ENCODE measurements at regions not wholly inside any gene's neighbourhood (a gene's known extent, or its start where the extent isn't known, plus 50 kb on each side); places are given as distances from the start of the nearest gene placed in this dataset.

DNA sequence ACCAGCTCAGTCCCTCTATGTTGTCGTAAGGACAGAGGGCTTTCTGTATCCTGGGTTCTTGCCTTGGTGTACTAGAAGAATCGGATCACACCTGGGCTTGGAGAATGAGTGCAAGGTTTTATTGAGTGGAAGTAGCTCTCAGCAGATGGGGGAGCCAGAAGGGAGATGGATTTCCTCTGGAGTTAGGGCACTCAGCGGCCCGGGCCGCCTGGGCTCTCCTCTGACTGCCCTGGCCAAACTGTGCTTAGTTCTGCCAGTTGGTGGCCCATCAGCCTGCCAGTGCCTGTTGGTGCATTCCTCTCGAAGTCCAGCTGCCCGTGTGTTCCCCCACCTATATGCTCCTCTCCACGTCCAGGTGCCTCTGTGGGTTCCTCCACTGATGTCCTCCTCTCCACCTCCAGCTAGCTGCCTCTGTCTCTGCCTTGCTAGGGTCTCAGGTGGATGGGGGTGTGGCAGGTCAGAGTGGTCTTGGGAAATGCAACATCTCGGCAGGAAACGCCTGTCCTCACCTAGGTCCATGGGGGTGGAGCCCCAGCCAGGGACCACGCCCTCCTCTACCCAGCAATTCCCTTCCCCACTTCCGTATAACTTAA is 148.6 kb downstream of the PPP1R3A start:
- Histone ChIP-seq H3K4me1 (peaks cover 0 to 6% (median 0%) of the 10 kb centered on the region in 4 donors), H3K27me3 (no peaks in the 10 kb centered on the region), H3K36me3 (no peaks in the 10 kb centered on the region), H3K4me3 (no peak overlapping the region), H3K27ac (no peak overlapping the region), H3K9me3 (no peaks in the 10 kb centered on the region)
- intact Hi-C loops (cut with DNase I; ENCODE audit: low total_unique reads), result no loop called here
- TF ChIP-seq EP300 (IDR thresholded peaks at IDR 0.05) (no peak), POLR2AphosphoS5 (IDR thresholded peaks at IDR 0.05) (no peak)
- TF ChIP-seq, protein P1, sequence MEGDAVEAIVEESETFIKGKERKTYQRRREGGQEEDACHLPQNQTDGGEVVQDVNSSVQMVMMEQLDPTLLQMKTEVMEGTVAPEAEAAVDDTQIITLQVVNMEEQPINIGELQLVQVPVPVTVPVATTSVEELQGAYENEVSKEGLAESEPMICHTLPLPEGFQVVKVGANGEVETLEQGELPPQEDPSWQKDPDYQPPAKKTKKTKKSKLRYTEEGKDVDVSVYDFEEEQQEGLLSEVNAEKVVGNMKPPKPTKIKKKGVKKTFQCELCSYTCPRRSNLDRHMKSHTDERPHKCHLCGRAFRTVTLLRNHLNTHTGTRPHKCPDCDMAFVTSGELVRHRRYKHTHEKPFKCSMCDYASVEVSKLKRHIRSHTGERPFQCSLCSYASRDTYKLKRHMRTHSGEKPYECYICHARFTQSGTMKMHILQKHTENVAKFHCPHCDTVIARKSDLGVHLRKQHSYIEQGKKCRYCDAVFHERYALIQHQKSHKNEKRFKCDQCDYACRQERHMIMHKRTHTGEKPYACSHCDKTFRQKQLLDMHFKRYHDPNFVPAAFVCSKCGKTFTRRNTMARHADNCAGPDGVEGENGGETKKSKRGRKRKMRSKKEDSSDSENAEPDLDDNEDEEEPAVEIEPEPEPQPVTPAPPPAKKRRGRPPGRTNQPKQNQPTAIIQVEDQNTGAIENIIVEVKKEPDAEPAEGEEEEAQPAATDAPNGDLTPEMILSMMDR (IDR thresholded peaks at IDR 0.05), result no peak
- WGBS, 5 donors, result 84 to 92% (median 88%) methylated on average over 11 to 12 of the region's 12 CpGs
- DNase-seq, result no peak

DNA sequence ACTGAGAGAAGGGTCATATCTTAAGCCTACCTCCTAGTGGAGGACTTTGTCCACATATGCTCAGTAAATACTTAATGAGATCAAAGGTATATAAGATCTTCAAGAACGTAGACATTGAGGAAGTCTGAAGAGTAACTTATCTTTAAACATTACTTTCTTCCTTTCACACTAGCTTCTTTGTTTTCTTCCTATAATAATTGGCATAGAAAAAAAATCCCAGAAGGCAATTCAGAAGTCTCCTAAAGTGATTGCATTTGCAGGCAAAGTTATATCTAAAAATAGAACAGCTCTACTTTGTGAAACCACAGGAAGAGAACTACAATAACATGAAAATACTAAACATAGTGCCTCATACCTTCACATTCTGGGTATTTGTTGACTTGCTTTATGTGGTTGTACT is 150.4 kb downstream of the PPP1R3A start:
- Histone ChIP-seq H3K9me3 (no peaks in the 10 kb centered on the region), H3K27ac (no peak overlapping the region), H3K27me3 (no peaks in the 10 kb centered on the region), H3K4me3 (no peak overlapping the region), H3K36me3 (no peaks in the 10 kb centered on the region), H3K4me1 (no peaks in the 10 kb centered on the region)
- DNase-seq, result no peak
- WGBS, 5 donors, result 11 to 29% (median 21%) methylated on average over 1 of the region's 1 CpG
- TF ChIP-seq POLR2A (IDR thresholded peaks at IDR 0.05) (no peak), POLR2AphosphoS5 (IDR thresholded peaks at IDR 0.05) (no peak), EP300 (IDR thresholded peaks at IDR 0.05) (no peak)
- TF ChIP-seq, protein P1 (IDR thresholded peaks at IDR 0.05), result no peak
- intact Hi-C loops (cut with DNase I; ENCODE audit: low total_unique reads), result no loop called here

DNA sequence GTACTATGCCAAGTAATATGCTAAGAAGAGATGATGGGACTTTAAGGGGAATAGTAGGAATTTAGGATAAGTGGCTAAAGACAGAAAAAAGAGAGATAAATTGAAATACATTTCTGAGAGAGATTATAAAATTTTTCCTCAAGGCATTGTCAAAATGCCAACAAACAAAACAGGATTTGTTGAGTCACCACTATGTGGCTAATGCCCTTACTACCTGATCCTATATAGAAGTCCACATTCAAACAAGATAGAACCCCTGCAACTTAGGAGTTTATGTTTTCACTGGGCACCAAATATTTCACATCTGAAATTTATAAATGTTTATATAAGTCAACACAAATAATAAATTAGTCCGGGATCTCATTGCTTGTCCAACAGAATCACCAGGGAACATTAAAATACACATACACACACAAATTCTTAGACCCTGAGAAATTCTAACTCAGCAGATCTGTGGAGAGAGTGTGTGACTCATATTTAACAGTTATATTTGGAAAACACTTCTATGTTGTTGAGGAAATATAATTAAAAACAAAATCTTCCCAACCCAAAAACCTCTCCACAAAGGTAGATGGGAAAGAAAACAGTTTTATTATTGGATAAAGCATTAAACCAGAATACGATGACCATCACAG is 154.3 kb downstream of the PPP1R3A start:
- H3K9me3 ChIP-seq, result no peaks in the 10 kb centered on the region
- intact Hi-C loops (cut with DNase I; ENCODE audit: low total_unique reads), result no loop called here
- H3K4me1 ChIP-seq, result no peaks in the 10 kb centered on the region
- 55 to 73% (median 59%) methylated on average over 2 of the region's 2 CpGs for WGBS, 5 donors
- no peaks in the 10 kb centered on the region for H3K36me3 ChIP-seq
- H3K27ac ChIP-seq, result no peak overlapping the region
- H3K27me3 ChIP-seq, result no peaks in the 10 kb centered on the region
- DNase-seq, result no peak
- TF ChIP-seq EP300 (IDR thresholded peaks at IDR 0.05) (no peak), POLR2AphosphoS5 (IDR thresholded peaks at IDR 0.05) (no peak), POLR2A (IDR thresholded peaks at IDR 0.05) (no peak)
- TF ChIP-seq, protein P1 (IDR thresholded peaks at IDR 0.05), result no peak
- no peak overlapping the region for H3K4me3 ChIP-seq

DNA sequence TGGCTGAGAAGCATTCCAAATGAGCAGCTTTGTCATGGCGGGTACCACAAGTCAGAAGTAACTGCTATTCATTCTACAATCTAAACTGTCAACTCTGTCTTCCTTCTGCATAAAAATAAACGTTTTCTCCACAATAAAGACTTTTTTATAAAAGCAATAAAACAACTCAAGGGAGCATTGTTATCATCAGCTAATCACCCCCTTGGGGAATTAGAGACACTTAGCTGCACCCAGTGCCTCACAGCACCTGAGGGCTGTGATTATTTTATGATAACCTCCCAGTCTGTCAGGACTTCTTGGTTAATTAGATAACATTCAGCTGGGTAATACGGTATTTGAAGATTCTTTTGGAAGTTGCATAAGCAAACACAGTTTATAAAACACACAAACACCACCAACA is 155.6 kb downstream of the PPP1R3A start:
- Histone ChIP-seq H3K4me1 (no peaks in the 10 kb centered on the region), H3K27me3 (no peaks in the 10 kb centered on the region), H3K4me3 (no peak overlapping the region), H3K36me3 (no peaks in the 10 kb centered on the region), H3K27ac (no peak overlapping the region), H3K9me3 (no peaks in the 10 kb centered on the region)
- WGBS, 5 donors, result 17 to 37% (median 31%) methylated on average over 3 of the region's 3 CpGs
- intact Hi-C loops (cut with DNase I; ENCODE audit: low total_unique reads), result no loop called here
- no peak for DNase-seq
- TF ChIP-seq, protein P1 (IDR thresholded peaks at IDR 0.05), result no peak
- no peak for TF ChIP-seq POLR2A (IDR thresholded peaks at IDR 0.05)
- no peak for TF ChIP-seq EP300 (IDR thresholded peaks at IDR 0.05)
- TF ChIP-seq POLR2AphosphoS5 (IDR thresholded peaks at IDR 0.05), result no peak
